Smooth muscle cell (in vitro differentiated cells): ENCODE measurements at regions not wholly inside any gene's neighbourhood (a gene's known extent, or its start where the extent isn't known, plus 50 kb on each side); places are given as distances from the start of the nearest gene placed in this dataset.

ENCODE experiments used
- DNase-seq: peaks from one replicate; lab custom pipeline; 2025; ENCODE audit not compliant: unreplicated experiment; lab: John Stamatoyannopoulos, UW
- H2AFZ ChIP-seq: fragments of 200-600 bp; sonication (generic); 2 replicates; pipeline ENCODE4 v1.6.0; 2016; ENCODE audit warnings: antibody characterized with exemption, low read depth, mild to moderate bottlenecking
- H3F3A ChIP-seq: fragments of 200-600 bp; sonication (generic); 2 replicates; pipeline ENCODE4 v1.6.0; 2017; ENCODE audit warnings: antibody characterized with exemption, low read depth
- H3K27ac ChIP-seq: fragments of 200-600 bp; sonication (generic); 2 replicates; pipeline ENCODE4 v1.5.1; 2016; ENCODE audit warnings: low read depth, mild to moderate bottlenecking
- H3K27me3 ChIP-seq: fragments of 200-600 bp; sonication (generic); 2 replicates; pipeline ENCODE4 v1.6.1; 2016; ENCODE audit warnings: low read depth, mild to moderate bottlenecking
- H3K36me3 ChIP-seq: fragments of 200-600 bp; sonication (generic); 2 replicates; pipeline ENCODE4 v1.5.1; 2016; ENCODE audit warnings: low read depth
- H3K4me1 ChIP-seq: fragments of 200-600 bp; sonication (generic); 2 replicates; pipeline ENCODE4 v1.5.1; 2016; ENCODE audit warnings: low read depth
- H3K4me2 ChIP-seq: fragments of 200-600 bp; sonication (generic); 2 replicates; pipeline ENCODE4 v1.6.0; 2016; ENCODE audit warnings: mild to moderate bottlenecking
- H3K4me3 ChIP-seq: fragments of 200-600 bp; sonication (generic); 2 replicates; pipeline ENCODE4 v1.5.1; 2016; ENCODE audit warnings: mild to moderate bottlenecking
- H3K79me2 ChIP-seq: fragments of 200-600 bp; sonication (generic); 2 replicates; pipeline ENCODE4 v1.6.0; 2016; ENCODE audit warnings: low read depth, mild to moderate bottlenecking
- H3K9ac ChIP-seq: fragments of 200-600 bp; sonication (generic); 2 replicates; pipeline ENCODE4 v1.6.0; 2016; ENCODE audit warnings: low read depth
- H3K9me3 ChIP-seq: fragments of 200-600 bp; sonication (generic); replicated peaks from 2 replicates; pipeline ENCODE4 v1.5.1; 2016; ENCODE audit warnings: low read depth
- H4K20me1 ChIP-seq: fragments of 200-600 bp; sonication (generic); 2 replicates; pipeline ENCODE4 v1.6.0; 2016; ENCODE audit warnings: low read depth
- WGBS: methylation state at CpG from one replicate; pipeline ENCODE4 v1.1.7; 2016; ENCODE audit warnings: low lambda C conversion rate; 5-methylcytosine and 5-hydroxymethylcytosine counted together
- TF ChIP-seq, protein P1 (sequence below): fragments of 200-600 bp; sonication (generic); IDR thresholded peaks from 2 replicates; pipeline ENCODE4 v1.5.1; 2017; ENCODE audit warnings: borderline replicate concordance, mild to moderate bottlenecking, antibody characterized with exemption; ENCODE audit not compliant: insufficient read depth, poor library complexity, severe bottlenecking

DNA sequence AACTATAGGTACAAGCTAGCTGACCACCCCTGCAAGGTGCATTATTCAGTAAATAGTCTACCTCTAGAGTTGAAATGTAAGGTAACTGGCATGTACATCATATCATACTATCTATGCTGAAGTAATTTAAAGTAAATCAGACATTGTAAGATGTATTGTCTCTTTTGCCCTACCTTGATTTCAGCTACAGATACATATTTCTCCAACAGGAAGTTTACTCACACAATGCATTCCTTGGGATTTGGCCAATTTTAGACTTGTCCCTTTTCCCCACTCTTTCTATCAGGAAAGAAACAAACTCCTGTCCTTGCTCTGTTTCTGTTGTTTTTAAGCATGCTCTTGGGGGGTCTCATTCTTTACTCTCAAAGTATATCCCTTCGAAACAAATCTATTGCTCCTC lies 58.5 kb upstream of the TSLP start:
- H3F3A ChIP-seq, result no peaks in the 10 kb centered on the region
- no peaks in the 10 kb centered on the region for H3K27me3 ChIP-seq
- H3K4me1 ChIP-seq, result no peaks in the 10 kb centered on the region
- no peak overlapping the region for H3K9ac ChIP-seq
- 78% methylated on average over 1 of the region's 1 CpG for WGBS
- no peaks in the 10 kb centered on the region for H3K79me2 ChIP-seq
- H2AFZ ChIP-seq, result no peak overlapping the region
- no peak for DNase-seq
- no peak overlapping the region for H3K27ac ChIP-seq
- H3K36me3 ChIP-seq, result no peaks in the 10 kb centered on the region
- no peak overlapping the region for H3K4me2 ChIP-seq
- H3K4me3 ChIP-seq, result no peak overlapping the region
- TF ChIP-seq, protein P1, sequence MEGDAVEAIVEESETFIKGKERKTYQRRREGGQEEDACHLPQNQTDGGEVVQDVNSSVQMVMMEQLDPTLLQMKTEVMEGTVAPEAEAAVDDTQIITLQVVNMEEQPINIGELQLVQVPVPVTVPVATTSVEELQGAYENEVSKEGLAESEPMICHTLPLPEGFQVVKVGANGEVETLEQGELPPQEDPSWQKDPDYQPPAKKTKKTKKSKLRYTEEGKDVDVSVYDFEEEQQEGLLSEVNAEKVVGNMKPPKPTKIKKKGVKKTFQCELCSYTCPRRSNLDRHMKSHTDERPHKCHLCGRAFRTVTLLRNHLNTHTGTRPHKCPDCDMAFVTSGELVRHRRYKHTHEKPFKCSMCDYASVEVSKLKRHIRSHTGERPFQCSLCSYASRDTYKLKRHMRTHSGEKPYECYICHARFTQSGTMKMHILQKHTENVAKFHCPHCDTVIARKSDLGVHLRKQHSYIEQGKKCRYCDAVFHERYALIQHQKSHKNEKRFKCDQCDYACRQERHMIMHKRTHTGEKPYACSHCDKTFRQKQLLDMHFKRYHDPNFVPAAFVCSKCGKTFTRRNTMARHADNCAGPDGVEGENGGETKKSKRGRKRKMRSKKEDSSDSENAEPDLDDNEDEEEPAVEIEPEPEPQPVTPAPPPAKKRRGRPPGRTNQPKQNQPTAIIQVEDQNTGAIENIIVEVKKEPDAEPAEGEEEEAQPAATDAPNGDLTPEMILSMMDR, result no peak
- no peaks in the 10 kb centered on the region for H4K20me1 ChIP-seq
- H3K9me3 ChIP-seq, result no peaks in the 10 kb centered on the region

DNA sequence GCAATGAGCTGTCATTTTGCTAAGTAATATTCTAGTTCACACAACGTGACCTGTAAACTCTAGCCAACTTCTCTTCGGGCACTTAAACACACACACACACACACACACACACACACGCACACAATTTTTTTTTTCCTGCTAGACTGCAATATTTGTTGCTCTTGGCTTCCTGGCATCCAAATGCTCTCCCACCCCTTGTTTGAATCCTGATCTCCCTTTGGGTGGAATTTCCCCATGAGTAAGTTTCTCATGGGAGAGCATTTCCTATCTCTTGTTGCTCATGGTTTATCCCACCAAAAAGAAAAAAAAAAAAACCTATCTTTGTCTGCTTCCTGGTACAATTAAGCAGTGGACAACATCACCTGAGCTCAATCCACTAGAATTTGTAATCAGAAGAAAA lies 54.7 kb upstream of the TSLP start:
- no peak overlapping the region for H3K4me2 ChIP-seq
- no peaks in the 10 kb centered on the region for H3K79me2 ChIP-seq
- H3F3A ChIP-seq, result no peaks in the 10 kb centered on the region
- H3K4me3 ChIP-seq, result no peak overlapping the region
- H3K36me3 ChIP-seq, result no peaks in the 10 kb centered on the region
- DNase-seq, result no peak
- 87% methylated on average over 3 of the region's 3 CpGs for WGBS
- no peak overlapping the region for H3K9ac ChIP-seq
- no peaks in the 10 kb centered on the region for H3K27me3 ChIP-seq
- TF ChIP-seq, protein P1, result no peak
- no peaks in the 10 kb centered on the region for H3K4me1 ChIP-seq
- no peaks in the 10 kb centered on the region for H3K9me3 ChIP-seq
- H2AFZ ChIP-seq, result no peak overlapping the region
- H3K27ac ChIP-seq, result no peak overlapping the region
- H4K20me1 ChIP-seq, result no peaks in the 10 kb centered on the region

DNA sequence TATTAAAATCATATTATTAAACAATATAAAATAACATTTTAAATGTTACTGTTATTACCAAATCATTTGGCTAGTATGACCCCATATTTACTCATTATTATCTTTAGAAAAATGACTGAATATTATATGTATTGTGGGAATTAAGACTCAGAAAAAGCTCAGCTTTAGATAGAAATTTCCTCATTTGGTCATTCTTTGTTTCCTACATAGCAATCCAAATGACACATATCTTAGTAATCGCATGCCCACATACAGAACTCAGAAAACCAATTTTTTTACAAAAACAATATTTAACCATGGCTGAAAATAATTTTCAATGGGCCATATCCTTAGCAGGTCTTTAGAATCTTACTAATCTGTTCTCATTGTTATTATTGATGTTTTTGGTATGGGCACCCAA lies 53.8 kb upstream of the TSLP start:
- H3K4me2 ChIP-seq, result no peak overlapping the region
- DNase-seq, result no peak
- H3K27ac ChIP-seq, result no peak overlapping the region
- no peaks in the 10 kb centered on the region for H3K4me1 ChIP-seq
- no peaks in the 10 kb centered on the region for H3K79me2 ChIP-seq
- H3K27me3 ChIP-seq, result no peaks in the 10 kb centered on the region
- no peaks in the 10 kb centered on the region for H3F3A ChIP-seq
- no peak overlapping the region for H3K4me3 ChIP-seq
- H3K9ac ChIP-seq, result no peak overlapping the region
- TF ChIP-seq, protein P1, result no peak
- no peaks in the 10 kb centered on the region for H3K9me3 ChIP-seq
- no peaks in the 10 kb centered on the region for H4K20me1 ChIP-seq
- H2AFZ ChIP-seq, result no peak overlapping the region
- H3K36me3 ChIP-seq, result no peaks in the 10 kb centered on the region
- 92% methylated on average over 1 of the region's 1 CpG for WGBS
